ENCODE measurements at regions not wholly inside any gene's neighbourhood (a gene's known extent, or its start where the extent isn't known, plus 50 kb on each side); places are given as distances from the start of the nearest gene placed in this dataset.

DNA sequence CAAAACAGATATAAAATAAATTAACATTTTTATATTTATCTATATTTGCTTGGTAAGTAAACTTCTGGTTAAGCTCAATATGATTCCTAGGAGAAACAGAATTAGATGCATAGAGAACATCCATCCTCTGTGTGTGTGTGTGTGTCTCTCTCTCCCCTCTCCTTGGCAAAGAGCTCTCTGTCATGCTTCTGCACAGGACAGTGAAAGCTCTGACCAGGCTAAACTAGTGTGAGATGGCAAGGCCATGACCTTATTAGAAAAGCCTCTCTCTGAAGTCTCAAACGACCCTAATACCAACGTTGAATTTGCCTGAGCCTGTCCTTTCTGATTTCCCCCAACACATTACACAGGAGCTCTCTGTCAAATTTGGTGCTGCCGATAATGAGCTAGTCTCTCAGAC is 746.0 kb downstream of the VGLL3 start:
- Histone ChIP-seq H3K4me2 (no peak overlapping the region), H3K27ac (no peak overlapping the region), H3K9ac (no peak overlapping the region), H3K27me3 (ENCODE audit: insufficient read depth, low read depth) (no peaks in the 10 kb centered on the region), H3K79me2 (ENCODE audit: insufficient read depth, low read depth) (no peaks in the 10 kb centered on the region), H4K20me1 (ENCODE audit: insufficient read depth) (no peaks in the 10 kb centered on the region), H3K36me3 (ENCODE audit: insufficient read depth) (no peaks in the 10 kb centered on the region), H2AFZ (ENCODE audit: low read depth) (no peak overlapping the region), H3K4me1 (ENCODE audit: low read depth, poor library complexity, severe bottlenecking) (no peaks in the 10 kb centered on the region), H3K4me3 (IDR thresholded peaks at IDR 0.05; ENCODE audit: insufficient read depth, low read depth, low read length) (no peak overlapping the region)
- TF ChIP-seq, protein P1, sequence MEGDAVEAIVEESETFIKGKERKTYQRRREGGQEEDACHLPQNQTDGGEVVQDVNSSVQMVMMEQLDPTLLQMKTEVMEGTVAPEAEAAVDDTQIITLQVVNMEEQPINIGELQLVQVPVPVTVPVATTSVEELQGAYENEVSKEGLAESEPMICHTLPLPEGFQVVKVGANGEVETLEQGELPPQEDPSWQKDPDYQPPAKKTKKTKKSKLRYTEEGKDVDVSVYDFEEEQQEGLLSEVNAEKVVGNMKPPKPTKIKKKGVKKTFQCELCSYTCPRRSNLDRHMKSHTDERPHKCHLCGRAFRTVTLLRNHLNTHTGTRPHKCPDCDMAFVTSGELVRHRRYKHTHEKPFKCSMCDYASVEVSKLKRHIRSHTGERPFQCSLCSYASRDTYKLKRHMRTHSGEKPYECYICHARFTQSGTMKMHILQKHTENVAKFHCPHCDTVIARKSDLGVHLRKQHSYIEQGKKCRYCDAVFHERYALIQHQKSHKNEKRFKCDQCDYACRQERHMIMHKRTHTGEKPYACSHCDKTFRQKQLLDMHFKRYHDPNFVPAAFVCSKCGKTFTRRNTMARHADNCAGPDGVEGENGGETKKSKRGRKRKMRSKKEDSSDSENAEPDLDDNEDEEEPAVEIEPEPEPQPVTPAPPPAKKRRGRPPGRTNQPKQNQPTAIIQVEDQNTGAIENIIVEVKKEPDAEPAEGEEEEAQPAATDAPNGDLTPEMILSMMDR (conservative IDR thresholded peaks at IDR 0.05; ENCODE audit: low read depth, low read length), result no peak

GRCh38 chr3:86239946-86240345 is 751.0 kb downstream of the VGLL3 start:
- no peak overlapping the region for H3K27ac ChIP-seq
- H4K20me1 ChIP-seq (ENCODE audit: insufficient read depth), result no peaks in the 10 kb centered on the region
- H3K27me3 ChIP-seq (ENCODE audit: insufficient read depth, low read depth), result no peaks in the 10 kb centered on the region
- H3K36me3 ChIP-seq (ENCODE audit: insufficient read depth), result no peaks in the 10 kb centered on the region
- peaks cover 11% of the 10 kb centered on the region for H3K4me1 ChIP-seq (ENCODE audit: low read depth, poor library complexity, severe bottlenecking)
- no peak overlapping the region for H2AFZ ChIP-seq (ENCODE audit: low read depth)
- no peaks in the 10 kb centered on the region for H3K79me2 ChIP-seq (ENCODE audit: insufficient read depth, low read depth)
- no peak overlapping the region for H3K4me3 ChIP-seq (IDR thresholded peaks at IDR 0.05; ENCODE audit: insufficient read depth, low read depth, low read length)
- TF ChIP-seq, protein P1 (conservative IDR thresholded peaks at IDR 0.05; ENCODE audit: low read depth, low read length), result no peak
- H3K4me2 ChIP-seq, result no peak overlapping the region
- no peak overlapping the region for H3K9ac ChIP-seq

- Histone ChIP-seq H3K9ac (peak overlapping the region; percentile 18; the same call in 1 of the 2 replicates), H4K20me1 (ENCODE audit: insufficient read depth) (no peaks in the 10 kb centered on the region), H3K36me3 (ENCODE audit: insufficient read depth) (no peaks in the 10 kb centered on the region), H3K4me1 (ENCODE audit: low read depth, poor library complexity, severe bottlenecking) (peaks cover 28% of the 10 kb centered on the region), H3K27ac (peak overlapping the region; percentile 76), H3K79me2 (ENCODE audit: insufficient read depth, low read depth) (no peaks in the 10 kb centered on the region), H3K4me2 (peak overlapping the region; percentile 54), H2AFZ (ENCODE audit: low read depth) (peak overlapping the region; percentile 54), H3K27me3 (ENCODE audit: insufficient read depth, low read depth) (no peaks in the 10 kb centered on the region), H3K4me3 (IDR thresholded peaks at IDR 0.05; ENCODE audit: insufficient read depth, low read depth, low read length) (no peak overlapping the region)
- TF ChIP-seq, protein P1 (conservative IDR thresholded peaks at IDR 0.05; ENCODE audit: low read depth, low read length), result no peak
Measured at GRCh38 chr3:86234506-86235254, 756.3 kb downstream of the VGLL3 start.

GRCh38 chr3:86230762-86231161 is 760.2 kb downstream of the VGLL3 start:
- H3K27me3 ChIP-seq (ENCODE audit: insufficient read depth, low read depth), result no peaks in the 10 kb centered on the region

More at GRCh38 chr3:86230762-86231161, 760.2 kb downstream of the VGLL3 start:
- Histone ChIP-seq H3K4me2 (no peak overlapping the region), H3K4me1 (ENCODE audit: low read depth, poor library complexity, severe bottlenecking) (peaks cover 25% of the 10 kb centered on the region), H3K36me3 (ENCODE audit: insufficient read depth) (no peaks in the 10 kb centered on the region), H3K9ac (no peak overlapping the region), H3K27ac (no peak overlapping the region), H4K20me1 (ENCODE audit: insufficient read depth) (no peaks in the 10 kb centered on the region), H3K79me2 (ENCODE audit: insufficient read depth, low read depth) (no peaks in the 10 kb centered on the region), H3K4me3 (IDR thresholded peaks at IDR 0.05; ENCODE audit: insufficient read depth, low read depth, low read length) (no peak overlapping the region), H2AFZ (ENCODE audit: low read depth) (no peak overlapping the region)
- TF ChIP-seq, protein P1 (conservative IDR thresholded peaks at IDR 0.05; ENCODE audit: low read depth, low read length), result no peak

All from KMS-11 (cell line).